HepG2 (cell line): ENCODE measurements at regions not wholly inside any gene's neighbourhood (a gene's known extent, or its start where the extent isn't known, plus 50 kb on each side); places are given as distances from the start of the nearest gene placed in this dataset.

Experiments used
- ATAC-seq: fragments of 200-7000 bp; cut with Tn5 transposase; 3 replicates; pipeline ENCODE4 v1.9.1; 2020; ENCODE audit warnings: mild to moderate bottlenecking, moderate library complexity
- BruUV-seq: library from RNA; stranded (reverse); fragments of 400-500 nt; replicated peaks from 2 replicates; lab custom pipeline; 2021; lab: Mats Ljungman, UMichigan
- CTCF ChIA-PET: fragments of 300-600 bp; formaldehyde crosslinking; extraction: SDS; loops from one replicate; lab custom pipeline; 2021; ENCODE audit warnings: low total read pairs, inconsistent platforms, low intra/inter-chr PET ratio; lab: Yijun Ruan, JAX
- POLR2A ChIA-PET: fragments of 350-600 bp; sonication (Branson Sonifier 250); formaldehyde crosslinking; loops from one replicate; lab custom pipeline; 2020; ENCODE audit warnings: antibody characterized with exemption, inconsistent platforms; lab: Yijun Ruan, JAX
- DNase-seq: peaks from one replicate; pipeline ENCODE4 v3.0.0-alpha.2; 2015; ENCODE audit warnings: low spot score
- FAIRE-seq: peaks from 3 replicates; lab custom pipeline; 2011; peaks lifted over from hg19 to GRCh38; lab: Jason Lieb, UNC
- H2AFZ ChIP-seq: one replicate; pipeline ENCODE4 v1.6.1; 2011; ENCODE audit warnings: low read length, inconsistent platforms
- H3K27ac ChIP-seq: fragments of 300-600 bp; 3 replicates; pipeline ENCODE4 v1.8.0; 2011; ENCODE audit warnings: mixed run types, mild to moderate bottlenecking, mixed read lengths, low read length, inconsistent platforms; ENCODE audit not compliant: insufficient read depth; ENCODE audit errors: extremely low read length
- H3K27me3 ChIP-seq, 2 experiments: fragments of 200-600 bp in 1 of 2; 2 replicates in 1 of 2; 3 replicates in 1 of 2; pipeline versions ENCODE4 v1.6.0 to v1.8.0; 2011; ENCODE audit warnings: low read length in 2 of 2, mild to moderate bottlenecking in 2 of 2, moderate library complexity in 2 of 2, inconsistent platforms in 1 of 2; ENCODE audit not compliant: insufficient read depth in 2 of 2, control insufficient read depth in 1 of 2
- H3K36me3 ChIP-seq, 2 experiments: fragments of 200-600 bp in 1 of 2; replicated peaks in 1 of 2; 2 replicates in 1 of 2; 3 replicates in 1 of 2; pipeline versions ENCODE4 v1.5.1 to v1.8.0; 2011; ENCODE audit warnings: low read length in 2 of 2, inconsistent platforms in 1 of 2; ENCODE audit not compliant: insufficient read depth in 2 of 2, control insufficient read depth in 1 of 2
- H3K4me1 ChIP-seq: 2 replicates; pipeline ENCODE4 v1.5.1; 2012; ENCODE audit warnings: low read length, inconsistent platforms; ENCODE audit not compliant: insufficient read depth
- H3K4me2 ChIP-seq: 2 replicates; pipeline ENCODE4 v1.6.0; 2011; ENCODE audit warnings: low read depth, low read length, inconsistent platforms
- H3K4me3 ChIP-seq, 3 experiments: fragments of 200-600 bp in 1 of 3; sonication (generic), shearing (Covaris generic) in 1 of 3; replicated peaks in 1 of 3; 2 replicates each; pipeline ENCODE4 v1.5.1; 2011 to 2016; ENCODE audit warnings: low read length in 3 of 3, inconsistent platforms in 2 of 3, low read depth in 2 of 3, mild to moderate bottlenecking in 2 of 3, control low read depth in 1 of 3, mixed read lengths in 1 of 3; ENCODE audit not compliant: insufficient read depth in 1 of 3
- H3K79me2 ChIP-seq: one replicate; pipeline ENCODE4 v1.6.1; 2011; ENCODE audit warnings: low read length, inconsistent platforms; ENCODE audit not compliant: insufficient read depth
- H3K9ac ChIP-seq: 2 replicates; pipeline ENCODE4 v1.6.0; 2011; ENCODE audit warnings: mild to moderate bottlenecking, low read depth, low read length, inconsistent platforms; ENCODE audit not compliant: insufficient read depth
- H3K9me3 ChIP-seq: 2 replicates; pipeline ENCODE4 v1.5.1; 2012; ENCODE audit warnings: mild to moderate bottlenecking, low read length
- H4K20me1 ChIP-seq: 2 replicates; pipeline ENCODE4 v1.6.0; 2011; ENCODE audit warnings: inconsistent platforms, mild to moderate bottlenecking, low read length, moderate library complexity; ENCODE audit not compliant: insufficient read depth
- DMAP1 ChIP-seq: IDR thresholded peaks from 2 replicates; pipeline ENCODE4 v1.6.1; 2016
- EED ChIP-seq: sonication (generic); formaldehyde crosslinking; IDR thresholded peaks from 2 replicates; pipeline ENCODE4 v1.5.0; 2020; ENCODE audit warnings: mild to moderate bottlenecking, missing genetic modification reagents
- HNRNPH1 ChIP-seq: fragments of 200-400 bp; formaldehyde crosslinking; optimal IDR thresholded peaks from 2 replicates; pipeline ENCODE3; 2017; ENCODE audit warnings: mild to moderate bottlenecking, low read depth, low read length
- HOXD1 ChIP-seq: sonication (generic); formaldehyde crosslinking; IDR thresholded peaks from 2 replicates; pipeline ENCODE4 v1.5.0; 2020; ENCODE audit warnings: missing genetic modification reagents
- KDM1A ChIP-seq: IDR thresholded peaks from 2 replicates; pipeline ENCODE4 v1.6.1; 2016; ENCODE audit warnings: missing compliant biosample characterization
- KLF9 ChIP-seq: IDR thresholded peaks from 2 replicates; pipeline ENCODE4 v1.6.1; 2016; ENCODE audit warnings: low read depth
- MAFG ChIP-seq: sonication (generic); formaldehyde crosslinking; IDR thresholded peaks from 2 replicates; pipeline ENCODE4 v1.5.1; 2020; ENCODE audit warnings: mild to moderate bottlenecking, missing genetic modification reagents
- MTA3 ChIP-seq: sonication (generic); formaldehyde crosslinking; IDR thresholded peaks from 2 replicates; pipeline ENCODE4 v1.4.0; 2020; ENCODE audit warnings: missing genetic modification reagents
- MXD4 ChIP-seq: IDR thresholded peaks from 2 replicates; pipeline ENCODE4 v1.6.1; 2016; ENCODE audit warnings: mild to moderate bottlenecking, missing biosample characterization, missing genetic modification reagents
- PPARG ChIP-seq: conservative IDR thresholded peaks from 2 replicates; pipeline ENCODE4 v1.6.1; 2016; ENCODE audit warnings: missing biosample characterization, missing genetic modification reagents
- SMAD9 ChIP-seq: sonication (generic); formaldehyde crosslinking; IDR thresholded peaks from 2 replicates; pipeline ENCODE4 v1.5.1; 2020; ENCODE audit warnings: mild to moderate bottlenecking, missing genetic modification reagents
- SRSF1 ChIP-seq: fragments of 200-400 bp; formaldehyde crosslinking; optimal IDR thresholded peaks from 2 replicates; pipeline ENCODE3; 2017; ENCODE audit warnings: mild to moderate bottlenecking, low read depth, low read length, moderate library complexity
- TEAD2 ChIP-seq: sonication (generic); formaldehyde crosslinking; IDR thresholded peaks from 2 replicates; pipeline ENCODE4 v1.9.0; 2021; ENCODE audit warnings: missing genetic modification reagents
- THAP11 ChIP-seq: IDR thresholded peaks from 2 replicates; pipeline ENCODE4 v1.6.1; 2016; ENCODE audit warnings: missing biosample characterization, missing genetic modification reagents
- ZBTB14 ChIP-seq: sonication (generic); formaldehyde crosslinking; IDR thresholded peaks from 2 replicates; pipeline ENCODE4 v1.4.0; 2020; ENCODE audit warnings: missing genetic modification reagents
- ZFP1 ChIP-seq: IDR thresholded peaks from 2 replicates; pipeline ENCODE4 v1.6.1; 2016
- ZNF282 ChIP-seq: fragments of 450-650 bp; IDR thresholded peaks from 2 replicates; pipeline ENCODE4 v1.6.1; 2018; ENCODE audit not compliant: partially characterized antibody
- ZNF510 ChIP-seq: sonication (generic); formaldehyde crosslinking; IDR thresholded peaks from 2 replicates; pipeline ENCODE4 v1.4.0; 2020; ENCODE audit warnings: low read depth, mild to moderate bottlenecking, missing genetic modification reagents
- ZNF547 ChIP-seq: sonication (generic); formaldehyde crosslinking; IDR thresholded peaks from 2 replicates; pipeline ENCODE4 v1.5.1; 2020; ENCODE audit warnings: mild to moderate bottlenecking, missing genetic modification reagents
- ZNF7 ChIP-seq: IDR thresholded peaks from 2 replicates; pipeline ENCODE4 v1.6.1; 2016; ENCODE audit warnings: missing biosample characterization, missing genetic modification reagents
- ZNF782 ChIP-seq: sonication (generic); formaldehyde crosslinking; IDR thresholded peaks from 2 replicates; pipeline ENCODE4 v1.4.0; 2020; ENCODE audit warnings: missing genetic modification reagents, mild to moderate bottlenecking, borderline replicate concordance
- ZNF841 ChIP-seq: sonication (generic); formaldehyde crosslinking; IDR thresholded peaks from 2 replicates; pipeline ENCODE4 v1.8.1; 2023; ENCODE audit warnings: missing genetic modification reagents, borderline replicate concordance
- WGBS: methylation state at CpG from one replicate; pipeline ENCODE4 v1.1.6; 2017; ENCODE audit warnings: low lambda C conversion rate; 5-methylcytosine and 5-hydroxymethylcytosine counted together
- in situ Hi-C: cut with HindIII; loops from 2 replicates; pipeline ENCODE4 v1.10.0; 2017; ENCODE audit warnings: low pct_unique_long_range_greater_than_20kb; ENCODE audit not compliant: extremely low pct_ligation_motif_present
- intact Hi-C: fragments of 100-400 bp; cut with micrococcal nuclease; formaldehyde crosslinking; loops from one replicate; pipeline ENCODE4 v1.10.0; 2022; ENCODE audit not compliant: unreplicated experiment

GRCh38 chr21:21668198-21668597, 670.0 kb downstream of the NCAM2 start:
- in situ Hi-C loops: no loop called here
- no TSS peak for BruUV-seq

GRCh38 chr21:21673959-21674358, 675.8 kb downstream of the NCAM2 start:
- in situ Hi-C loops: no loop called here
- no TSS peak for BruUV-seq
- ChIA-PET CTCF (no interaction called here), POLR2A (no interaction called here)
- intact Hi-C loops: no loop called here
- Histone ChIP-seq H2AFZ (no peak overlapping the region), H3K27me3 (no peaks in the 10 kb centered on the region), H3K36me3 (no peaks in the 10 kb centered on the region), H3K27ac (no peak overlapping the region), H3K4me3 (no peak overlapping the region), H3K9me3 (peaks cover 96% of the 10 kb centered on the region), H4K20me1 (no peaks in the 10 kb centered on the region), H3K4me1 (no peaks in the 10 kb centered on the region), H3K79me2 (no peaks in the 10 kb centered on the region), H3K4me2 (no peak overlapping the region), H3K9ac (no peak overlapping the region)
- no peak for ATAC-seq
- TF ChIP-seq MXD4: no peak
- no peak for TF ChIP-seq MTA3 (CRISPR knock-in tag)
- TF ChIP-seq ZNF841: no peak
- no peak for TF ChIP-seq KLF9 (CRISPR knock-in tag)
- TF ChIP-seq TEAD2 (CRISPR knock-in tag): no peak
- no peak for TF ChIP-seq DMAP1
- TF ChIP-seq ZNF547 (CRISPR knock-in tag): no peak
- TF ChIP-seq ZNF7: no peak
- TF ChIP-seq MAFG (CRISPR knock-in tag): no peak
- 0% methylated on average over 1 of the region's 1 CpG for WGBS
- no peak for FAIRE-seq
- DNase-seq: no peak

More at GRCh38 chr21:21668198-21668597, 670.0 kb downstream of the NCAM2 start:
- POLR2A ChIA-PET: no interaction called here
- no peak for FAIRE-seq
- no peak for ATAC-seq
- no peak overlapping the region for H3K9ac ChIP-seq
- H3K9me3 ChIP-seq: peaks cover 92% of the 10 kb centered on the region
- no peaks in the 10 kb centered on the region for H3K4me1 ChIP-seq
- intact Hi-C loops: no loop called here
- H3K27ac ChIP-seq: no peak overlapping the region
- CTCF ChIA-PET: no interaction called here
- H4K20me1 ChIP-seq: no peaks in the 10 kb centered on the region
- no peak overlapping the region for H3K4me3 ChIP-seq
- 37% methylated on average over 1 of the region's 1 CpG for WGBS
- no peak overlapping the region for H3K4me2 ChIP-seq
- no peak overlapping the region for H2AFZ ChIP-seq
- H3K79me2 ChIP-seq: no peaks in the 10 kb centered on the region
- H3K27me3 ChIP-seq: no peaks in the 10 kb centered on the region
- H3K36me3 ChIP-seq: no peaks in the 10 kb centered on the region
- DNase-seq: no peak
- TF ChIP-seq THAP11 (CRISPR knock-in tag) (no peak), EED (CRISPR knock-in tag) (no peak), ZNF510 (CRISPR knock-in tag) (no peak), HNRNPH1 (no peak), HOXD1 (CRISPR knock-in tag) (no peak), ZNF282 (no peak), ZBTB14 (no peak), KDM1A (CRISPR knock-in tag) (no peak), ZFP1 (CRISPR knock-in tag) (no peak), SMAD9 (no peak), SRSF1 (no peak), PPARG (CRISPR knock-in tag) (no peak), ZNF782 (CRISPR knock-in tag) (no peak)
- TF ChIP-seq, all 625 proteins: peak for 0
